CD4-positive, alpha-beta T cell treated with Interleukin-2 at 100 ng/mL for 4 hours (primary cell): ENCODE measurements at regions not wholly inside any gene's neighbourhood (a gene's known extent, or its start where the extent isn't known, plus 50 kb on each side); places are given as distances from the start of the nearest gene placed in this dataset.
"Not testable (repeated sequence)": the region's sequence is repeated elsewhere in the genome, so short reads cannot be mapped to it uniquely, and the experiment has no call there.

Source experiments
- DNase-seq: peaks from one replicate; pipeline ENCODE4 v3.0.0-alpha.2; 2020; ENCODE audit warnings: low spot score

- no peak for DNase-seq
Observed at GRCh38 chrY:13756615-13757014, 52.9 kb downstream of the TMSB4Y start.

- no peak for DNase-seq
Observed at GRCh38 chrY:13766040-13766439, 62.3 kb downstream of the TMSB4Y start.

GRCh38 chrY:13790108-13790793 is 86.6 kb downstream of the TMSB4Y start:
- no peak for DNase-seq

GRCh38 chrY:13795067-13795466 is 91.4 kb downstream of the TMSB4Y start:
- DNase-seq: no peak

- DNase-seq: no peak
Observed at GRCh38 chrY:13802828-13803227, 99.1 kb downstream of the TMSB4Y start.

- DNase-seq: no peak
Observed at GRCh38 chrY:13803424-13803823, 99.7 kb downstream of the TMSB4Y start.

- DNase-seq: no peak
Observed at GRCh38 chrY:13804124-13805056, 100.7 kb downstream of the TMSB4Y start.

GRCh38 chrY:13805057-13805735 is 101.5 kb downstream of the TMSB4Y start:
- DNase-seq: peak; percentile 0

- no peak for DNase-seq
Observed at GRCh38 chrY:13805736-13806067, 102.0 kb downstream of the TMSB4Y start.

GRCh38 chrY:13830089-13830488 is 126.4 kb downstream of the TMSB4Y start:
- DNase-seq: no peak

- DNase-seq: no peak
Observed at GRCh38 chrY:13844411-13844810, 140.7 kb downstream of the TMSB4Y start.

- DNase-seq: no peak
Observed at GRCh38 chrY:13845276-13845675, 141.0 kb downstream of the VCY start.

- DNase-seq: no peak
Observed at GRCh38 chrY:13869611-13870010, 116.7 kb downstream of the VCY start.

GRCh38 chrY:13871426-13871825 is 114.8 kb downstream of the VCY start:
- DNase-seq: no peak

GRCh38 chrY:13872696-13873095 is 113.6 kb downstream of the VCY start:
- DNase-seq: no peak

GRCh38 chrY:13878506-13878905 is 107.8 kb downstream of the VCY start:
- DNase-seq: no peak

- DNase-seq: no peak
Observed at GRCh38 chrY:13881096-13881495, 105.2 kb downstream of the VCY start.

- DNase-seq: no peak
Observed at GRCh38 chrY:13882829-13883228, 103.4 kb downstream of the VCY start.

- DNase-seq: not testable (repeated sequence)
Observed at GRCh38 chrY:13894028-13894427, 92.2 kb downstream of the VCY start.

- no peak for DNase-seq
Observed at GRCh38 chrY:13907736-13908135, 78.5 kb downstream of the VCY start.

GRCh38 chrY:13930436-13930835 is 55.8 kb downstream of the VCY start:
- not testable (repeated sequence) for DNase-seq
